AG09319 (cell line): ENCODE measurements at regions not wholly inside any gene's neighbourhood (a gene's known extent, or its start where the extent isn't known, plus 50 kb on each side); places are given as distances from the start of the nearest gene placed in this dataset.

Experiments used
- DNase-seq: peaks from one replicate; pipeline ENCODE4 v3.0.0-alpha.2; 2010; ENCODE audit warnings: low read depth; ENCODE audit errors: extremely low read depth
- TF ChIP-seq, protein P1 (sequence below): IDR thresholded peaks from 2 replicates; pipeline ENCODE4 v1.5.1; 2011; ENCODE audit warnings: low read depth, mild to moderate bottlenecking, inconsistent platforms, low read length, moderate library complexity

DNA sequence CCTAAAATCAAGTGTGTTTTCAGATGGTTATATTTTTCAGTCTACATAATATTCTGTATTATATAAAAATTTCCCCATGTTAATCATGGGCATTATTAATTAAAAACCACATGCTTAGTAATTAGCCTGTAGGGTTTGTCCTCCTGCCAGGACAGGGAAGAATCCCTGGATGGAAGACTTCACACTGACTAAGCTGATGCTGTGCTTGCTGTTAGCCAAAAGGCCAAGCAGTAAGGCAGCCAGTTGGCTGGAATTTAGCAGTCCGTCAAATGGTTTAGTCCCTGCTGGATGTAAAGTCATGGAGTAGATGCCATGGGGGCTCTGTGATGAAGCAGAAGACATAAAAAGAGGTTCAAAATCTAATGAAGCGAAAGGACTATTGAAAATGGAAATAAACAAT is 168.0 kb upstream of the OBI1 start:
- TF ChIP-seq, protein P1, sequence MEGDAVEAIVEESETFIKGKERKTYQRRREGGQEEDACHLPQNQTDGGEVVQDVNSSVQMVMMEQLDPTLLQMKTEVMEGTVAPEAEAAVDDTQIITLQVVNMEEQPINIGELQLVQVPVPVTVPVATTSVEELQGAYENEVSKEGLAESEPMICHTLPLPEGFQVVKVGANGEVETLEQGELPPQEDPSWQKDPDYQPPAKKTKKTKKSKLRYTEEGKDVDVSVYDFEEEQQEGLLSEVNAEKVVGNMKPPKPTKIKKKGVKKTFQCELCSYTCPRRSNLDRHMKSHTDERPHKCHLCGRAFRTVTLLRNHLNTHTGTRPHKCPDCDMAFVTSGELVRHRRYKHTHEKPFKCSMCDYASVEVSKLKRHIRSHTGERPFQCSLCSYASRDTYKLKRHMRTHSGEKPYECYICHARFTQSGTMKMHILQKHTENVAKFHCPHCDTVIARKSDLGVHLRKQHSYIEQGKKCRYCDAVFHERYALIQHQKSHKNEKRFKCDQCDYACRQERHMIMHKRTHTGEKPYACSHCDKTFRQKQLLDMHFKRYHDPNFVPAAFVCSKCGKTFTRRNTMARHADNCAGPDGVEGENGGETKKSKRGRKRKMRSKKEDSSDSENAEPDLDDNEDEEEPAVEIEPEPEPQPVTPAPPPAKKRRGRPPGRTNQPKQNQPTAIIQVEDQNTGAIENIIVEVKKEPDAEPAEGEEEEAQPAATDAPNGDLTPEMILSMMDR = no peak
- no peak for DNase-seq

DNA sequence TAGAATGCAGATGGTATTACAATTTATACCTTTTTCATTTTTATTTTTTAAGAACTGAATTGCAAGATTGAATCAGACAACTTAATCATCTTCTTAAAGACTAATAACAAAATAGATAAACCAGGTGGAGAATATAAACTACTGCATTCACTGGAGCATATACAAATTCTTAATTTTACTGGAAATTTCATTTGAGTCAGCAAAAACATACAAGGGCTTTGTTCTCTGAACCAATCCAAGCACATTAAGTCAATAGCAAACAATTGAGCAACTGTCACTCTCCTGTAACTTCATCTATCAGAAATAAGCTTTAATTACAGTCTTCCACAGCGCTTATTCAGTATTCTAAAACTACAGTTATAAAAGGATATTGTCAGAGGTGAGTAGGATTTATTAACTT is 167.4 kb upstream of the OBI1 start:
- no peak for DNase-seq
- TF ChIP-seq, protein P1 = no peak

DNA sequence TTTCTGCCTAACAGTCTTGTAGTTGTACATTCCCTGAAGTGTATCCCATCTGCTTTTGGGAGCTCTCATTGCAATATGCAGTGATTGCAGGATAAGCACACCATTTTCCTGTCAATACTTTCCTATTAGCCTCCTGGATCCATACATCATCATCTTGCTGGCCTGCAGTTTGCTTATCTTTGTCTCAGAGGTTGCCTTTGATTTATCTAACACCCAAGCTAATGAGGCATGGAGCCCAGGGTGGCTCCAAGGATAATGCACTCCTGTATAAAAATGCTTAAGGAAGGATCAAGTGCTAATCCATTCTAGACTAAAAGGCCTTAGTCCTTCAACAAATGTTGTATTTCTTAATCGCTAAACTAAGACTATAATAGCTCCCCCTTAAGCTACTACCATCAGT is 161.6 kb upstream of the OBI1 start:
- TF ChIP-seq, protein P1 = no peak
- no peak for DNase-seq

DNA sequence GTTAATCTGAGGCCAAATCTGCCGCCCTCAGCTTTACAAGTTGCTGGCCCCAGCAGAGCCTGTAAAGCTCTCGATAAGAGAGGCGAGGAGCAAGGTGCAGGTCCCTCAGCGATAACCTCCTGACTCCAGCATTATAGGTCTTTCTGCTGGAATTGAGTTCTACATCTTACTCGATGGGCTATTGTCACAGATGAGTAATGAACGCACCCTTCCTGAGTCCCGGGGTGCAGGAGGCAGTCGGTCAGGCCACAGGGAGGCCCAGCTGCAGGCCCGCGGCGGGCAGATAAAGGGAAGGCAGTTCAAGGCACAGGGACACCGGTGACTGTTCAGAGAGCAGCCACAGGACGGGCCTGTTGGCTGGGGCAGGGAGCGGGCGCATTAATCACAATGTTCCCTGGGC is 157.6 kb upstream of the OBI1 start:
- no peak for DNase-seq
- TF ChIP-seq, protein P1 = no peak

DNA sequence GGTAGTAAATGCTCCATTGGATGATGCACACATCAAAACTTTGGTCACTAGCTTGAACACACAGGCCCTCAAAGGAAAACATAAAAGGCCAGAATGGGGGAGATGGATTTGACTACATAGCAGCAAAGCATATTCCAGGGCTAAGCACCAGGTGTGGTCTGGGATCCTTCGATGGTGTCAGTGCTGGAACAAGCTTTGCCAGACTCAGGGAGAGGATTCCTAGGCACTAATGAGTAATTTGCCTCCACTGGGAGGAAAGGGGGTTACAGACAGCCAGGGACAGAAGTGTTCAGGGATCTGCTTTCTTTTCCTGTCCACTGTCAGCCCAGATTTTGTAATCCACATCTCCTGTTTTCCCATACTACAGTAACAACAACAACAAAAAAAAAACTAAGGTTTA is 157.2 kb upstream of the OBI1 start:
- DNase-seq = no peak
- TF ChIP-seq, protein P1 = no peak

DNA sequence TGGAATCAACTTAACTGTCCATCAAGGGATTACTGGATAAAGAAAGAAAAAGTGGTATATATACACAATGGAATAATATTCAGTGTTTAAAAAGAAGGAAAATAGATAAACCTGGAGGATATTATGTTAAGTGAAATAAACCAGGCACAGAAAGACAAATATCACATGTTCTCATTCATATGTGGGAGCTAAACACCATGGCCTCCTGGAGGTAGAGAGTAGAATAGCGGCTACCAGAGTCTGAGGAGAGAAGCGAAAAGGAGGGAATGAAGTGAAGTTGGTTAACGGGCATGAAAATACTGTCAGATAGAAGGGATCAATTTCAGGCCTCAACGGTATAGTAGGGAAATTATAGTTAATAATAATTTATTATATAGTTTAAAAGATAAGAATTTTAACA is 147.5 kb upstream of the OBI1 start:
- DNase-seq = no peak
- TF ChIP-seq, protein P1 = no peak

DNA sequence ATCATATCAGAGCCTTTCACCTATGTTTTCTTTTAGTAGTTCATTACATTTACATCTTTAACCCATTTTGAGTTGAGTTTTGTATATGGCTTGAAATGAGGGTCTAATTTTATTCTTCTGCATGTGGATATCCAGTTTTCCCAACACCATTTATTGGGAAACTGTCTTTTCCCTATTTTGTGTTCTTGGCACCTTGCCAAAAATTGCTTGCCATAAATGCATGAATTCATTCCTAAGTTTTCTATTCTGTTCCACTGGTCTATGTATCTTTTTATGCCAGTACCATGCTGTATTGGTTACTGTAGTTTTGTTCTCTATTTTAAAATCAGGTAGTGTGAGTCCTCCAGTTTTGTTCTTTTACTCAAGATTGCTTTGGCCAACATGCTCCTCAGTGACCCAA is 144.0 kb upstream of the OBI1 start:
- TF ChIP-seq, protein P1 = no peak
- no peak for DNase-seq
